ENCODE measurements at regions not wholly inside any gene's neighbourhood (a gene's known extent, or its start where the extent isn't known, plus 50 kb on each side); places are given as distances from the start of the nearest gene placed in this dataset.

- H3K27ac ChIP-seq (ENCODE audit: low read depth, low read length) = no peak overlapping the region
- Mint-ChIP-seq H3K4me3 (no peak overlapping the region), H3K27me3 (ENCODE audit: insufficient read depth) (no peaks in the 10 kb centered on the region), H3K9me3 (peaks cover 19% of the 10 kb centered on the region), H3K36me3 (ENCODE audit: low read depth) (no peaks in the 10 kb centered on the region), H3K4me1 (no peaks in the 10 kb centered on the region), H3K27ac (no peak overlapping the region)
- no peaks in the 10 kb centered on the region for H3K27me3 ChIP-seq (ENCODE audit: control insufficient read depth, insufficient read depth, low read length, poor library complexity, severe bottlenecking)
- H3K4me3 ChIP-seq (ENCODE audit: low read length) = no peak overlapping the region
- no peak overlapping the region for H3K9ac ChIP-seq (ENCODE audit: extremely low read depth, low read length, poor library complexity, severe bottlenecking)
- 83 to 92% methylated on average over 5 to 6 of the region's 6 CpGs for WGBS, 2 experiments (ENCODE audit: insufficient coverage in 1 of 2, insufficient read length in 1 of 2)
- H3K4me1 ChIP-seq (ENCODE audit: control insufficient read depth, insufficient read depth, low read length) = no peaks in the 10 kb centered on the region
- H3K9me3 ChIP-seq (ENCODE audit: control insufficient read depth, low read length) = peaks cover 7% of the 10 kb centered on the region
- H3K36me3 ChIP-seq (ENCODE audit: control insufficient read depth, insufficient read depth, low read length) = no peaks in the 10 kb centered on the region
- no peak for DNase-seq
- TF ChIP-seq CTCF (conservative IDR thresholded peaks at IDR 0.05) = no peak
These were observed 206.8 kb upstream of the IPO5 start for GRCh38 chr13:97746649-97747048.

- no peaks in the 10 kb centered on the region for H3K4me1 ChIP-seq (ENCODE audit: control insufficient read depth, insufficient read depth, low read length)
- no peak for DNase-seq
- H3K36me3 Mint-ChIP-seq (ENCODE audit: low read depth) = no peaks in the 10 kb centered on the region
- no peak overlapping the region for H3K27ac Mint-ChIP-seq
- H3K27ac ChIP-seq (ENCODE audit: low read depth, low read length) = no peak overlapping the region
- H3K36me3 ChIP-seq (ENCODE audit: control insufficient read depth, insufficient read depth, low read length) = no peaks in the 10 kb centered on the region
- 93 to 100% methylated on average over 5 of the region's 5 CpGs for WGBS, 2 experiments (ENCODE audit: insufficient coverage in 1 of 2, insufficient read length in 1 of 2)
- H3K9ac ChIP-seq (ENCODE audit: extremely low read depth, low read length, poor library complexity, severe bottlenecking) = no peak overlapping the region
- no peaks in the 10 kb centered on the region for H3K27me3 Mint-ChIP-seq (ENCODE audit: insufficient read depth)
- H3K4me3 ChIP-seq (ENCODE audit: low read length) = no peak overlapping the region
- H3K4me1 Mint-ChIP-seq = no peaks in the 10 kb centered on the region
- TF ChIP-seq CTCF (conservative IDR thresholded peaks at IDR 0.05) = no peak
- peaks cover 19% of the 10 kb centered on the region for H3K9me3 Mint-ChIP-seq
- peaks cover 7% of the 10 kb centered on the region for H3K9me3 ChIP-seq (ENCODE audit: control insufficient read depth, low read length)
- no peak overlapping the region for H3K4me3 Mint-ChIP-seq
- no peaks in the 10 kb centered on the region for H3K27me3 ChIP-seq (ENCODE audit: control insufficient read depth, insufficient read depth, low read length, poor library complexity, severe bottlenecking)
These were observed 204.3 kb upstream of the IPO5 start for GRCh38 chr13:97749174-97749573.

- H3K36me3 Mint-ChIP-seq (ENCODE audit: low read depth) = no peaks in the 10 kb centered on the region
- no peak overlapping the region for H3K4me3 ChIP-seq (ENCODE audit: low read length)
- no peak overlapping the region for H3K9ac ChIP-seq (ENCODE audit: extremely low read depth, low read length, poor library complexity, severe bottlenecking)
- no peak for TF ChIP-seq CTCF (conservative IDR thresholded peaks at IDR 0.05)
- H3K36me3 ChIP-seq (ENCODE audit: control insufficient read depth, insufficient read depth, low read length) = no peaks in the 10 kb centered on the region
- H3K4me1 Mint-ChIP-seq = no peaks in the 10 kb centered on the region
- no peak overlapping the region for H3K4me3 Mint-ChIP-seq
- H3K9me3 Mint-ChIP-seq = peaks cover 15% of the 10 kb centered on the region
- no peaks in the 10 kb centered on the region for H3K27me3 ChIP-seq (ENCODE audit: control insufficient read depth, insufficient read depth, low read length, poor library complexity, severe bottlenecking)
- H3K9me3 ChIP-seq (ENCODE audit: control insufficient read depth, low read length) = peaks cover 7% of the 10 kb centered on the region
- no peaks in the 10 kb centered on the region for H3K4me1 ChIP-seq (ENCODE audit: control insufficient read depth, insufficient read depth, low read length)
- DNase-seq = no peak
- peaks cover 2% of the 10 kb centered on the region for H3K27me3 Mint-ChIP-seq (ENCODE audit: insufficient read depth)
- no peak overlapping the region for H3K27ac Mint-ChIP-seq
- H3K27ac ChIP-seq (ENCODE audit: low read depth, low read length) = no peak overlapping the region
These were observed 202.0 kb upstream of the IPO5 start for GRCh38 chr13:97751477-97751876.

All from endodermal cell (in vitro differentiated cells).